ENCODE measurements at regions not wholly inside any gene's neighbourhood (a gene's known extent, or its start where the extent isn't known, plus 50 kb on each side); places are given as distances from the start of the nearest gene placed in this dataset.

DNA sequence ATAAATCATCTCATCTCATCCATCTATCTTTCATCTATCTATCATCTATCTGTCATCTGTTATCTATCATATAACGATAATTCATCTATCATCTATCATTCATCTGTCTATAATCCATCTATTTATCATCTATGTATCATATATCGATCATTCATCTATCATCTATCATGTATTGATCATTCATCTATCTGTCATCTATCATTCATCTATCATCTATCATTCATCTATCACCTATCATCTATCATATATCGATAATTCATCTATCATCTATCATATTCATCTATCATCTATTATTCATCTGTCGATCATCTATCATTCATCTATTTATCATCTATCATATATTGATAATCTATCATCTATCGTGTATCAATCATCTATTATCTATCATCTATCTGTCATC, 100.4 kb upstream of the ZNF492 start (continued):
- TF ChIP-seq, protein P1, sequence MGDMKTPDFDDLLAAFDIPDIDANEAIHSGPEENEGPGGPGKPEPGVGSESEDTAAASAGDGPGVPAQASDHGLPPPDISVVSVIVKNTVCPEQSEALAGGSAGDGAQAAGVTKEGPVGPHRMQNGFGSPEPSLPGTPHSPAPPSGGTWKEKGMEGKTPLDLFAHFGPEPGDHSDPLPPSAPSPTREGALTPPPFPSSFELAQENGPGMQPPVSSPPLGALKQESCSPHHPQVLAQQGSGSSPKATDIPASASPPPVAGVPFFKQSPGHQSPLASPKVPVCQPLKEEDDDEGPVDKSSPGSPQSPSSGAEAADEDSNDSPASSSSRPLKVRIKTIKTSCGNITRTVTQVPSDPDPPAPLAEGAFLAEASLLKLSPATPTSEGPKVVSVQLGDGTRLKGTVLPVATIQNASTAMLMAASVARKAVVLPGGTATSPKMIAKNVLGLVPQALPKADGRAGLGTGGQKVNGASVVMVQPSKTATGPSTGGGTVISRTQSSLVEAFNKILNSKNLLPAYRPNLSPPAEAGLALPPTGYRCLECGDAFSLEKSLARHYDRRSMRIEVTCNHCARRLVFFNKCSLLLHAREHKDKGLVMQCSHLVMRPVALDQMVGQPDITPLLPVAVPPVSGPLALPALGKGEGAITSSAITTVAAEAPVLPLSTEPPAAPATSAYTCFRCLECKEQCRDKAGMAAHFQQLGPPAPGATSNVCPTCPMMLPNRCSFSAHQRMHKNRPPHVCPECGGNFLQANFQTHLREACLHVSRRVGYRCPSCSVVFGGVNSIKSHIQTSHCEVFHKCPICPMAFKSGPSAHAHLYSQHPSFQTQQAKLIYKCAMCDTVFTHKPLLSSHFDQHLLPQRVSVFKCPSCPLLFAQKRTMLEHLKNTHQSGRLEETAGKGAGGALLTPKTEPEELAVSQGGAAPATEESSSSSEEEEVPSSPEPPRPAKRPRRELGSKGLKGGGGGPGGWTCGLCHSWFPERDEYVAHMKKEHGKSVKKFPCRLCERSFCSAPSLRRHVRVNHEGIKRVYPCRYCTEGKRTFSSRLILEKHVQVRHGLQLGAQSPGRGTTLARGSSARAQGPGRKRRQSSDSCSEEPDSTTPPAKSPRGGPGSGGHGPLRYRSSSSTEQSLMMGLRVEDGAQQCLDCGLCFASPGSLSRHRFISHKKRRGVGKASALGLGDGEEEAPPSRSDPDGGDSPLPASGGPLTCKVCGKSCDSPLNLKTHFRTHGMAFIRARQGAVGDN (IDR thresholded peaks at IDR 0.05) = no peak
- no peak for TF ChIP-seq HDGF (IDR thresholded peaks at IDR 0.05)
- TF ChIP-seq, protein P2, sequence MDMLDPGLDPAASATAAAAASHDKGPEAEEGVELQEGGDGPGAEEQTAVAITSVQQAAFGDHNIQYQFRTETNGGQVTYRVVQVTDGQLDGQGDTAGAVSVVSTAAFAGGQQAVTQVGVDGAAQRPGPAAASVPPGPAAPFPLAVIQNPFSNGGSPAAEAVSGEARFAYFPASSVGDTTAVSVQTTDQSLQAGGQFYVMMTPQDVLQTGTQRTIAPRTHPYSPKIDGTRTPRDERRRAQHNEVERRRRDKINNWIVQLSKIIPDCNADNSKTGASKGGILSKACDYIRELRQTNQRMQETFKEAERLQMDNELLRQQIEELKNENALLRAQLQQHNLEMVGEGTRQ (IDR thresholded peaks at IDR 0.05; ENCODE audit: borderline replicate concordance, low read depth, low read length) = no peak
- TF ChIP-seq, protein P3, sequence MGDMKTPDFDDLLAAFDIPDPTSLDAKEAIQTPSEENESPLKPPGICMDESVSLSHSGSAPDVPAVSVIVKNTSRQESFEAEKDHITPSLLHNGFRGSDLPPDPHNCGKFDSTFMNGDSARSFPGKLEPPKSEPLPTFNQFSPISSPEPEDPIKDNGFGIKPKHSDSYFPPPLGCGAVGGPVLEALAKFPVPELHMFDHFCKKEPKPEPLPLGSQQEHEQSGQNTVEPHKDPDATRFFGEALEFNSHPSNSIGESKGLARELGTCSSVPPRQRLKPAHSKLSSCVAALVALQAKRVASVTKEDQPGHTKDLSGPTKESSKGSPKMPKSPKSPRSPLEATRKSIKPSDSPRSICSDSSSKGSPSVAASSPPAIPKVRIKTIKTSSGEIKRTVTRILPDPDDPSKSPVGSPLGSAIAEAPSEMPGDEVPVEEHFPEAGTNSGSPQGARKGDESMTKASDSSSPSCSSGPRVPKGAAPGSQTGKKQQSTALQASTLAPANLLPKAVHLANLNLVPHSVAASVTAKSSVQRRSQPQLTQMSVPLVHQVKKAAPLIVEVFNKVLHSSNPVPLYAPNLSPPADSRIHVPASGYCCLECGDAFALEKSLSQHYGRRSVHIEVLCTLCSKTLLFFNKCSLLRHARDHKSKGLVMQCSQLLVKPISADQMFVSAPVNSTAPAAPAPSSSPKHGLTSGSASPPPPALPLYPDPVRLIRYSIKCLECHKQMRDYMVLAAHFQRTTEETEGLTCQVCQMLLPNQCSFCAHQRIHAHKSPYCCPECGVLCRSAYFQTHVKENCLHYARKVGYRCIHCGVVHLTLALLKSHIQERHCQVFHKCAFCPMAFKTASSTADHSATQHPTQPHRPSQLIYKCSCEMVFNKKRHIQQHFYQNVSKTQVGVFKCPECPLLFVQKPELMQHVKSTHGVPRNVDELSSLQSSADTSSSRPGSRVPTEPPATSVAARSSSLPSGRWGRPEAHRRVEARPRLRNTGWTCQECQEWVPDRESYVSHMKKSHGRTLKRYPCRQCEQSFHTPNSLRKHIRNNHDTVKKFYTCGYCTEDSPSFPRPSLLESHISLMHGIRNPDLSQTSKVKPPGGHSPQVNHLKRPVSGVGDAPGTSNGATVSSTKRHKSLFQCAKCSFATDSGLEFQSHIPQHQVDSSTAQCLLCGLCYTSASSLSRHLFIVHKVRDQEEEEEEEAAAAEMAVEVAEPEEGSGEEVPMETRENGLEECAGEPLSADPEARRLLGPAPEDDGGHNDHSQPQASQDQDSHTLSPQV (IDR thresholded peaks at IDR 0.05) = no peak
- TF ChIP-seq MTA2 (IDR thresholded peaks at IDR 0.05; ENCODE audit: low read depth) = no peak
- TF ChIP-seq CBX5 (IDR thresholded peaks at IDR 0.05; ENCODE audit: low read depth) = no peak
